ENCODE measurements at regions not wholly inside any gene's neighbourhood (a gene's known extent, or its start where the extent isn't known, plus 50 kb on each side); places are given as distances from the start of the nearest gene placed in this dataset.

DNA sequence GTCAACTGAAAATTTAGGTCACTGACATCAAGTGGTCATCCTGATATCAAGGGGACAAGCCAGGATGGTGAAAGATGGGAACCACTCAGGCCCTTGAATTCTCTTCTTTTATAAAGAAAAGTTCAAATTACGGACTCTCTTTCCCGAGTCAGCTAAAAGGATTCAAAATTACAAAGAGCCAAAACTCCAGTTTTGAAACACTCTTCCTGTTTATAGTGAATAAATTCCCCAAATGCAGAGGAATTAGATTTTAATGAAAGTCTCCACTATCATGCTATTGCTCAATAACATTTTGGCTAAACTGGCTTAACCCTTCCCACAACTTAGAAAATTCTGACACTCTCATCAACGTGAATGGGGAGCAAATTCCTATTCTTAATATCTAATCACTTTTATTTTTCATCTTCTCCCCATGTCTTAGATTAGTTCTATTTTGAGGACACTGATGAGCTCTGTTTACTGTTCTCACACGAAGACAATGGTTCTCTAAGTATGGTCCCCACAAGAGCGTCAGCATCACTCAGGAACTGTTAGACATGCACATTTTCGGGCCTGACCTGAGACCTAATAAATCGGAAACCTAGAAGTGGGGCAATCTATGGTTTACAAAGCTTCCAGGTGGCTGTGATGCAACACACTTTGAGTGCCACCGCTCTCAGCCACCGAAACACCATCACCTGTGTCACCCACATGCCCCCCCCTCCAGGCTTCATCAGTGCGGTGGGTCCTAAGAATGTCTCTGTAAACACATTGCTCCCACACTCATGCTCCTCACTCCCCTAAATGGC is 64.4 kb upstream of the TIAM1 start:
- TF ChIP-seq SAP30 (IDR thresholded peaks at IDR 0.05; ENCODE audit: insufficient read depth, insufficient replicate concordance, low read length): no peak
- TF ChIP-seq POLR2A (IDR thresholded peaks at IDR 0.05; ENCODE audit: control extremely low read depth in 1 of 2, low read depth in 2 of 2, low read length in 2 of 2): no peak
- TF ChIP-seq, protein P1, sequence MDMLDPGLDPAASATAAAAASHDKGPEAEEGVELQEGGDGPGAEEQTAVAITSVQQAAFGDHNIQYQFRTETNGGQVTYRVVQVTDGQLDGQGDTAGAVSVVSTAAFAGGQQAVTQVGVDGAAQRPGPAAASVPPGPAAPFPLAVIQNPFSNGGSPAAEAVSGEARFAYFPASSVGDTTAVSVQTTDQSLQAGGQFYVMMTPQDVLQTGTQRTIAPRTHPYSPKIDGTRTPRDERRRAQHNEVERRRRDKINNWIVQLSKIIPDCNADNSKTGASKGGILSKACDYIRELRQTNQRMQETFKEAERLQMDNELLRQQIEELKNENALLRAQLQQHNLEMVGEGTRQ (IDR thresholded peaks at IDR 0.05; ENCODE audit: low read length): no peak
- TF ChIP-seq EZH2 (IDR thresholded peaks at IDR 0.05; ENCODE audit: low read depth, low read length, severe bottlenecking): no peak
